Erythroblast (primary cell): ENCODE measurements at regions not wholly inside any gene's neighbourhood (a gene's known extent, or its start where the extent isn't known, plus 50 kb on each side); places are given as distances from the start of the nearest gene placed in this dataset.
"Not testable (repeated sequence)": the region's sequence is repeated elsewhere in the genome, so short reads cannot be mapped to it uniquely, and the experiment has no call there.

ENCODE experiments used
- DNase-seq, 2 experiments: peaks; one replicate each; lab custom pipeline; 2025; lab: John Stamatoyannopoulos, UW
- GATA1 ChIP-seq: IDR thresholded peaks from 2 replicates; pipeline ENCODE4 v1.6.1; 2011; ENCODE audit warnings: low read depth, mild to moderate bottlenecking, control low read depth, low read length, moderate library complexity
- POLR2A ChIP-seq: IDR thresholded peaks from 2 replicates; pipeline ENCODE4 v1.6.1; 2011; ENCODE audit warnings: mild to moderate bottlenecking, low read length

- peak in 1 of 2 experiments; percentile 28 for DNase-seq
- TF ChIP-seq GATA1 (no peak), POLR2A (no peak)
These were observed 147.3 kb upstream of the TCF4 start for GRCh38 chr18:55735199-55735855.

- peak; percentile 20 to 53 for DNase-seq
- TF ChIP-seq POLR2A (no peak), GATA1 (no peak)
These were observed 144.5 kb upstream of the TCF4 start for GRCh38 chr18:55732227-55733106.

GRCh38 chr18:55731594-55732042 lies 143.6 kb upstream of the TCF4 start:
- no peak for TF ChIP-seq GATA1
- TF ChIP-seq POLR2A = no peak

GRCh38 chr18:55721006-55721405 lies 133.0 kb upstream of the TCF4 start:
- not testable (repeated sequence) for DNase-seq

More at GRCh38 chr18:55731594-55732042, 143.6 kb upstream of the TCF4 start:
- peak; percentile 21 to 33 for DNase-seq

GRCh38 chr18:55713707-55714106 lies 125.7 kb upstream of the TCF4 start:
- TF ChIP-seq GATA1 (no peak), POLR2A (no peak)
- no peak for DNase-seq

- TF ChIP-seq GATA1 (no peak), POLR2A (no peak)
- DNase-seq = no peak
These were observed 118.9 kb upstream of the TCF4 start for GRCh38 chr18:55706898-55707297.

- no peak for DNase-seq
- TF ChIP-seq POLR2A (no peak), GATA1 (no peak)
These were observed 111.3 kb upstream of the TCF4 start for GRCh38 chr18:55699233-55699765.

- no peak for DNase-seq
- TF ChIP-seq GATA1 = no peak
- no peak for TF ChIP-seq POLR2A
These were observed 108.8 kb upstream of the TCF4 start for GRCh38 chr18:55696811-55697210.

GRCh38 chr18:55695091-55695490 lies 107.1 kb upstream of the TCF4 start:
- no peak for DNase-seq
- TF ChIP-seq GATA1 = no peak
- TF ChIP-seq POLR2A = no peak

- no peak for TF ChIP-seq GATA1
- no peak for TF ChIP-seq POLR2A
- DNase-seq = no peak
These were observed 106.3 kb upstream of the TCF4 start for GRCh38 chr18:55694291-55694690.

- TF ChIP-seq POLR2A = no peak
- TF ChIP-seq GATA1 = no peak
- no peak for DNase-seq
These were observed 100.0 kb upstream of the TCF4 start for GRCh38 chr18:55688030-55688429.

- no peak for DNase-seq
- no peak for TF ChIP-seq POLR2A
- no peak for TF ChIP-seq GATA1
These were observed 99.1 kb upstream of the TCF4 start for GRCh38 chr18:55687106-55687505.

- DNase-seq = no peak
- no peak for TF ChIP-seq POLR2A
- TF ChIP-seq GATA1 = no peak
These were observed 97.6 kb upstream of the TCF4 start for GRCh38 chr18:55685638-55686037.
